ENCODE measurements at regions not wholly inside any gene's neighbourhood (a gene's known extent, or its start where the extent isn't known, plus 50 kb on each side); places are given as distances from the start of the nearest gene placed in this dataset.

DNA sequence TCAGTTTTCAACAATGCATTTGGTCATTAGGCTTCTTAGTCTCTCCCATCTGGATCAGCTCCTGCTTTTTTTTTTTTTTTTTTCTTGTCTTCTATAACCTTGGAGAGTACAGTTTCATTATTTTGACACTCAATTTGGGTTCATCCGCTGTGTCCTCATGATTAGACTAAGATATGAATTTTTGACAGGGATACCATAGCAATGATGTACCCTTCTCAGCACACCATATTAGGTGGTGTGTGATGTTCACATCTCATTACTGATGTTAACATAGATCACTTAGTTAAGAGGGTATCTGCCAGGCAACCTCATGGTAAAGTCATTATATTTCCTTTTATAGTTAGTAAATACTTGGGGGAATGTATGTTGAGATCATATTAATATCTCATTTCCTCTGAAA lies 445.5 kb upstream of the IGFBP3 start:
- Histone ChIP-seq H3K4me1 (ENCODE audit: insufficient read depth) (no peaks in the 10 kb centered on the region), H2AFZ (no peak overlapping the region), H3K9me2 (ENCODE audit: insufficient read depth) (no peaks in the 10 kb centered on the region), H3K4me3 (no peak overlapping the region), H3K79me2 (replicated peaks; ENCODE audit: insufficient read depth) (no peaks in the 10 kb centered on the region), H4K20me1 (replicated peaks; ENCODE audit: insufficient read depth) (no peaks in the 10 kb centered on the region), H3F3A (replicated peaks; ENCODE audit: low read depth) (no peaks in the 10 kb centered on the region), H3K27me3 (ENCODE audit: insufficient read depth) (no peaks in the 10 kb centered on the region), H3K4me2 (no peak overlapping the region), H3K27ac (ENCODE audit: low read depth) (no peak overlapping the region), H3K36me3 (ENCODE audit: insufficient read depth) (no peaks in the 10 kb centered on the region)
- TF ChIP-seq ZNF331 (CRISPR knock-in tag; IDR thresholded peaks at IDR 0.05; ENCODE audit: low read depth) (no peak), POLR2AphosphoS5 (IDR thresholded peaks at IDR 0.05; ENCODE audit: low read depth) (no peak), CREB1 (CRISPR knock-in tag; IDR thresholded peaks at IDR 0.05; ENCODE audit: low read depth) (no peak)
- TF ChIP-seq, protein P1, sequence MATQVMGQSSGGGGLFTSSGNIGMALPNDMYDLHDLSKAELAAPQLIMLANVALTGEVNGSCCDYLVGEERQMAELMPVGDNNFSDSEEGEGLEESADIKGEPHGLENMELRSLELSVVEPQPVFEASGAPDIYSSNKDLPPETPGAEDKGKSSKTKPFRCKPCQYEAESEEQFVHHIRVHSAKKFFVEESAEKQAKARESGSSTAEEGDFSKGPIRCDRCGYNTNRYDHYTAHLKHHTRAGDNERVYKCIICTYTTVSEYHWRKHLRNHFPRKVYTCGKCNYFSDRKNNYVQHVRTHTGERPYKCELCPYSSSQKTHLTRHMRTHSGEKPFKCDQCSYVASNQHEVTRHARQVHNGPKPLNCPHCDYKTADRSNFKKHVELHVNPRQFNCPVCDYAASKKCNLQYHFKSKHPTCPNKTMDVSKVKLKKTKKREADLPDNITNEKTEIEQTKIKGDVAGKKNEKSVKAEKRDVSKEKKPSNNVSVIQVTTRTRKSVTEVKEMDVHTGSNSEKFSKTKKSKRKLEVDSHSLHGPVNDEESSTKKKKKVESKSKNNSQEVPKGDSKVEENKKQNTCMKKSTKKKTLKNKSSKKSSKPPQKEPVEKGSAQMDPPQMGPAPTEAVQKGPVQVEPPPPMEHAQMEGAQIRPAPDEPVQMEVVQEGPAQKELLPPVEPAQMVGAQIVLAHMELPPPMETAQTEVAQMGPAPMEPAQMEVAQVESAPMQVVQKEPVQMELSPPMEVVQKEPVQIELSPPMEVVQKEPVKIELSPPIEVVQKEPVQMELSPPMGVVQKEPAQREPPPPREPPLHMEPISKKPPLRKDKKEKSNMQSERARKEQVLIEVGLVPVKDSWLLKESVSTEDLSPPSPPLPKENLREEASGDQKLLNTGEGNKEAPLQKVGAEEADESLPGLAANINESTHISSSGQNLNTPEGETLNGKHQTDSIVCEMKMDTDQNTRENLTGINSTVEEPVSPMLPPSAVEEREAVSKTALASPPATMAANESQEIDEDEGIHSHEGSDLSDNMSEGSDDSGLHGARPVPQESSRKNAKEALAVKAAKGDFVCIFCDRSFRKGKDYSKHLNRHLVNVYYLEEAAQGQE (IDR thresholded peaks at IDR 0.05; ENCODE audit: unreplicated experiment) = no peak
- TF ChIP-seq, protein P2, sequence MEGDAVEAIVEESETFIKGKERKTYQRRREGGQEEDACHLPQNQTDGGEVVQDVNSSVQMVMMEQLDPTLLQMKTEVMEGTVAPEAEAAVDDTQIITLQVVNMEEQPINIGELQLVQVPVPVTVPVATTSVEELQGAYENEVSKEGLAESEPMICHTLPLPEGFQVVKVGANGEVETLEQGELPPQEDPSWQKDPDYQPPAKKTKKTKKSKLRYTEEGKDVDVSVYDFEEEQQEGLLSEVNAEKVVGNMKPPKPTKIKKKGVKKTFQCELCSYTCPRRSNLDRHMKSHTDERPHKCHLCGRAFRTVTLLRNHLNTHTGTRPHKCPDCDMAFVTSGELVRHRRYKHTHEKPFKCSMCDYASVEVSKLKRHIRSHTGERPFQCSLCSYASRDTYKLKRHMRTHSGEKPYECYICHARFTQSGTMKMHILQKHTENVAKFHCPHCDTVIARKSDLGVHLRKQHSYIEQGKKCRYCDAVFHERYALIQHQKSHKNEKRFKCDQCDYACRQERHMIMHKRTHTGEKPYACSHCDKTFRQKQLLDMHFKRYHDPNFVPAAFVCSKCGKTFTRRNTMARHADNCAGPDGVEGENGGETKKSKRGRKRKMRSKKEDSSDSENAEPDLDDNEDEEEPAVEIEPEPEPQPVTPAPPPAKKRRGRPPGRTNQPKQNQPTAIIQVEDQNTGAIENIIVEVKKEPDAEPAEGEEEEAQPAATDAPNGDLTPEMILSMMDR (conservative IDR thresholded peaks at IDR 0.05; ENCODE audit: low read depth in 2 of 2) = no peak
- Mint-ChIP-seq H3K27ac (no peak overlapping the region), H3K36me3 (ENCODE audit: low read depth) (no peaks in the 10 kb centered on the region), H3K4me3 (no peak overlapping the region), H3K27me3 (ENCODE audit: insufficient read depth, low read depth, poor library complexity) (peaks cover 2% of the 10 kb centered on the region), H3K9me3 (peaks cover 4% of the 10 kb centered on the region; the same call in 1 of the 3 replicates), H3K4me1 (no peaks in the 10 kb centered on the region)
- no peak for DNase-seq (ENCODE audit: low spot score)
- ATAC-seq = no peak

DNA sequence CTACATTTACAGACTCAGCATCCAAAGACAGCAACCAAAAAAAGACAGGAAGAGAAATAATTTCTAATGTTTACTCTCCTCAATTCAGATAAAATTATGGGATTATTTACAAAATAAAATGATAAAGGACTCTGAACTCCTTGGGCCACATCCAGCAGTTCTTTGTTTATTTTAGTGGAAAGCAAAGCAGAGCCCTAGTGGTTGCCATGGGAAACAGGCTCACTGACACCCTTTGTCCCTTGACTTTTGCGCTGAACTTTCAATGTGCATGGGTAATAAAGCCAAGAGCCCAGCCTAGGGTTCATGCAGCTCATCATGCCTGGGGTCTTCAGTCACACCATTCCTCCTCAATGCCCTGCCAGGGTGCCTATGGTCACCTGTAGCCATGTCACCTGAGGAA lies 442.6 kb upstream of the IGFBP3 start:
- no peaks in the 10 kb centered on the region for H3K27me3 ChIP-seq (ENCODE audit: insufficient read depth)
- Mint-ChIP-seq H3K27ac (no peak overlapping the region), H3K27me3 (ENCODE audit: insufficient read depth, low read depth, poor library complexity) (peaks cover 2% of the 10 kb centered on the region), H3K4me3 (no peak overlapping the region), H3K36me3 (ENCODE audit: low read depth) (no peaks in the 10 kb centered on the region), H3K9me3 (peaks cover 4% of the 10 kb centered on the region; the same call in 1 of the 3 replicates), H3K4me1 (peaks cover 7% of the 10 kb centered on the region; the same call in 2 of the 3 replicates)
- no peaks in the 10 kb centered on the region for H3K36me3 ChIP-seq (ENCODE audit: insufficient read depth)
- DNase-seq (ENCODE audit: low spot score) (peak; percentile 39), ATAC-seq (peak; percentile 41; the same call in 2 of the 3 replicates)
- H2AFZ ChIP-seq = no peak overlapping the region
- H4K20me1 ChIP-seq (replicated peaks; ENCODE audit: insufficient read depth) = no peaks in the 10 kb centered on the region
- H3K9me2 ChIP-seq (ENCODE audit: insufficient read depth) = no peaks in the 10 kb centered on the region
- H3K27ac ChIP-seq (ENCODE audit: low read depth) = no peak overlapping the region
- H3K4me2 ChIP-seq = no peak overlapping the region
- no peaks in the 10 kb centered on the region for H3K4me1 ChIP-seq (ENCODE audit: insufficient read depth)
- no peak overlapping the region for H3K4me3 ChIP-seq
- no peaks in the 10 kb centered on the region for H3F3A ChIP-seq (replicated peaks; ENCODE audit: low read depth)
- no peaks in the 10 kb centered on the region for H3K79me2 ChIP-seq (replicated peaks; ENCODE audit: insufficient read depth)
- TF ChIP-seq ZNF331 (CRISPR knock-in tag; IDR thresholded peaks at IDR 0.05; ENCODE audit: low read depth) (no peak), POLR2AphosphoS5 (IDR thresholded peaks at IDR 0.05; ENCODE audit: low read depth) (no peak), STAT1 (IDR thresholded peaks at IDR 0.05; ENCODE audit: unreplicated experiment) (no peak)
- TF ChIP-seq, protein P2 (conservative IDR thresholded peaks at IDR 0.05; ENCODE audit: low read depth in 2 of 2) = no peak
- TF ChIP-seq, protein P3, sequence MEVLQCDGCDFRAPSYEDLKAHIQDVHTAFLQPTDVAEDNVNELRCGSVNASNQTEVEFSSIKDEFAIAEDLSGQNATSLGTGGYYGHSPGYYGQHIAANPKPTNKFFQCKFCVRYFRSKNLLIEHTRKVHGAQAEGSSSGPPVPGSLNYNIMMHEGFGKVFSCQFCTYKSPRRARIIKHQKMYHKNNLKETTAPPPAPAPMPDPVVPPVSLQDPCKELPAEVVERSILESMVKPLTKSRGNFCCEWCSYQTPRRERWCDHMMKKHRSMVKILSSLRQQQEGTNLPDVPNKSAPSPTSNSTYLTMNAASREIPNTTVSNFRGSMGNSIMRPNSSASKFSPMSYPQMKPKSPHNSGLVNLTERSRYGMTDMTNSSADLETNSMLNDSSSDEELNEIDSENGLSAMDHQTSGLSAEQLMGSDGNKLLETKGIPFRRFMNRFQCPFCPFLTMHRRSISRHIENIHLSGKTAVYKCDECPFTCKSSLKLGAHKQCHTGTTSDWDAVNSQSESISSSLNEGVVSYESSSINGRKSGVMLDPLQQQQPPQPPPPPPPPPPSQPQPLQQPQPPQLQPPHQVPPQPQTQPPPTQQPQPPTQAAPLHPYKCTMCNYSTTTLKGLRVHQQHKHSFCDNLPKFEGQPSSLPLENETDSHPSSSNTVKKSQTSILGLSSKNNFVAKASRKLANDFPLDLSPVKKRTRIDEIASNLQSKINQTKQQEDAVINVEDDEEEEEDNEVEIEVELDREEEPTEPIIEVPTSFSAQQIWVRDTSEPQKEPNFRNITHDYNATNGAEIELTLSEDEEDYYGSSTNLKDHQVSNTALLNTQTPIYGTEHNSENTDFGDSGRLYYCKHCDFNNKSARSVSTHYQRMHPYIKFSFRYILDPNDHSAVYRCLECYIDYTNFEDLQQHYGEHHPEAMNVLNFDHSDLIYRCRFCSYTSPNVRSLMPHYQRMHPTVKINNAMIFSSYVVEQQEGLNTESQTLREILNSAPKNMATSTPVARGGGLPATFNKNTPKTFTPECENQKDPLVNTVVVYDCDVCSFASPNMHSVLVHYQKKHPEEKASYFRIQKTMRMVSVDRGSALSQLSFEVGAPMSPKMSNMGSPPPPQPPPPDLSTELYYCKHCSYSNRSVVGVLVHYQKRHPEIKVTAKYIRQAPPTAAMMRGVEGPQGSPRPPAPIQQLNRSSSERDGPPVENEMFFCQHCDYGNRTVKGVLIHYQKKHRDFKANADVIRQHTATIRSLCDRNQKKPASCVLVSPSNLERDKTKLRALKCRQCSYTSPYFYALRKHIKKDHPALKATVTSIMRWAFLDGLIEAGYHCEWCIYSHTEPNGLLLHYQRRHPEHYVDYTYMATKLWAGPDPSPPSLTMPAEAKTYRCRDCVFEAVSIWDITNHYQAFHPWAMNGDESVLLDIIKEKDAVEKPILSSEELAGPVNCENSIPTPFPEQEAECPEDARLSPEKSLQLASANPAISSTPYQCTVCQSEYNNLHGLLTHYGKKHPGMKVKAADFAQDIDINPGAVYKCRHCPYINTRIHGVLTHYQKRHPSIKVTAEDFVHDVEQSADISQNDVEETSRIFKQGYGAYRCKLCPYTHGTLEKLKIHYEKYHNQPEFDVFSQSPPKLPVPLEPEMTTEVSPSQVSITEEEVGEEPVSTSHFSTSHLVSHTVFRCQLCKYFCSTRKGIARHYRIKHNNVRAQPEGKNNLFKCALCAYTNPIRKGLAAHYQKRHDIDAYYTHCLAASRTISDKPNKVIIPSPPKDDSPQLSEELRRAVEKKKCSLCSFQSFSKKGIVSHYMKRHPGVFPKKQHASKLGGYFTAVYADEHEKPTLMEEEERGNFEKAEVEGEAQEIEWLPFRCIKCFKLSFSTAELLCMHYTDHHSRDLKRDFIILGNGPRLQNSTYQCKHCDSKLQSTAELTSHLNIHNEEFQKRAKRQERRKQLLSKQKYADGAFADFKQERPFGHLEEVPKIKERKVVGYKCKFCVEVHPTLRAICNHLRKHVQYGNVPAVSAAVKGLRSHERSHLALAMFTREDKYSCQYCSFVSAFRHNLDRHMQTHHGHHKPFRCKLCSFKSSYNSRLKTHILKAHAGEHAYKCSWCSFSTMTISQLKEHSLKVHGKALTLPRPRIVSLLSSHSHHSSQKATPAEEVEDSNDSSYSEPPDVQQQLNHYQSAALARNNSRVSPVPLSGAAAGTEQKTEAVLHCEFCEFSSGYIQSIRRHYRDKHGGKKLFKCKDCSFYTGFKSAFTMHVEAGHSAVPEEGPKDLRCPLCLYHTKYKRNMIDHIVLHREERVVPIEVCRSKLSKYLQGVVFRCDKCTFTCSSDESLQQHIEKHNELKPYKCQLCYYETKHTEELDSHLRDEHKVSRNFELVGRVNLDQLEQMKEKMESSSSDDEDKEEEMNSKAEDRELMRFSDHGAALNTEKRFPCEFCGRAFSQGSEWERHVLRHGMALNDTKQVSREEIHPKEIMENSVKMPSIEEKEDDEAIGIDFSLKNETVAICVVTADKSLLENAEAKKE (CRISPR knock-in tag; IDR thresholded peaks at IDR 0.05) = no peak
